OCI-LY7 (cell line): ENCODE measurements at regions not wholly inside any gene's neighbourhood (a gene's known extent, or its start where the extent isn't known, plus 50 kb on each side); places are given as distances from the start of the nearest gene placed in this dataset.

Experiments
- EZH2phosphoT487 ChIP-seq: fragments of 200-600 bp; sonication (generic); IDR thresholded peaks from 2 replicates; pipeline ENCODE4 v1.6.1; 2018; ENCODE audit warnings: low read depth, borderline replicate concordance, mild to moderate bottlenecking, mixed run types, antibody characterized with exemption, low read length, moderate library complexity, mixed read lengths
- TF ChIP-seq, protein P1 (sequence below): fragments of 200-600 bp; sonication (generic); conservative IDR thresholded peaks from 2 replicates; pipeline ENCODE4 v1.5.1; 2014; ENCODE audit warnings: mild to moderate bottlenecking, antibody characterized with exemption, low read length, moderate library complexity, mixed read lengths

DNA sequence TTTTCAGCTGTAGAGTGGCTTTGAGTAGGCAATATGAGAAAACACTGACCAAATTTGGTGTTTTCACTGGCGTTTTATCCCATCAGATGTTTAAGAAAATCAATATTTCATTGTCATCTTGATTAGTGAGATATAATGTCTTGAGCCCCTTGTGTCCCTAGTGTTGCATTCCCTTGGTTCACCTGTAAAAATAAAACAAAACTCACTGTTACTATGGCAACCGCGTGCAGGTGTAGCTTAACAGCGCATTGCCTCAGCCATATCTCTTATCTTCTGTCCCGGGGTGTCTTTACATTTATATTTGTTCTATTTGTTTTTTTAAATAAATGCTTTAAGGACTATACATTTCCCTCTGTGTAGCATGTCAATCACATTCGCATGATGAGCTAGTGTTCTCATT lies 551.6 kb downstream of the ZIC1 start:
- TF ChIP-seq, protein P1, sequence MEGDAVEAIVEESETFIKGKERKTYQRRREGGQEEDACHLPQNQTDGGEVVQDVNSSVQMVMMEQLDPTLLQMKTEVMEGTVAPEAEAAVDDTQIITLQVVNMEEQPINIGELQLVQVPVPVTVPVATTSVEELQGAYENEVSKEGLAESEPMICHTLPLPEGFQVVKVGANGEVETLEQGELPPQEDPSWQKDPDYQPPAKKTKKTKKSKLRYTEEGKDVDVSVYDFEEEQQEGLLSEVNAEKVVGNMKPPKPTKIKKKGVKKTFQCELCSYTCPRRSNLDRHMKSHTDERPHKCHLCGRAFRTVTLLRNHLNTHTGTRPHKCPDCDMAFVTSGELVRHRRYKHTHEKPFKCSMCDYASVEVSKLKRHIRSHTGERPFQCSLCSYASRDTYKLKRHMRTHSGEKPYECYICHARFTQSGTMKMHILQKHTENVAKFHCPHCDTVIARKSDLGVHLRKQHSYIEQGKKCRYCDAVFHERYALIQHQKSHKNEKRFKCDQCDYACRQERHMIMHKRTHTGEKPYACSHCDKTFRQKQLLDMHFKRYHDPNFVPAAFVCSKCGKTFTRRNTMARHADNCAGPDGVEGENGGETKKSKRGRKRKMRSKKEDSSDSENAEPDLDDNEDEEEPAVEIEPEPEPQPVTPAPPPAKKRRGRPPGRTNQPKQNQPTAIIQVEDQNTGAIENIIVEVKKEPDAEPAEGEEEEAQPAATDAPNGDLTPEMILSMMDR, result no peak
- no peak for TF ChIP-seq EZH2phosphoT487
